GM21723 (cell line): ENCODE measurements at regions not wholly inside any gene's neighbourhood (a gene's known extent, or its start where the extent isn't known, plus 50 kb on each side); places are given as distances from the start of the nearest gene placed in this dataset.

ENCODE experiments used
- ATAC-seq: cut with Tn5 transposase; IDR thresholded peaks from one replicate; pipeline ENCODE4 v1.9.1; 2021; ENCODE audit warnings: mild to moderate bottlenecking, moderate library complexity; ENCODE audit not compliant: unreplicated experiment

- no peak for ATAC-seq
Measured at GRCh38 chr10:130455111-130455695, 319.0 kb downstream of the GLRX3 start.

- ATAC-seq = no peak
Measured at GRCh38 chr10:130455791-130456190, 319.6 kb downstream of the GLRX3 start.

GRCh38 chr10:130456616-130457015 lies 320.4 kb downstream of the GLRX3 start:
- ATAC-seq = no peak

GRCh38 chr10:130458509-130458908 lies 322.3 kb downstream of the GLRX3 start:
- no peak for ATAC-seq

- no peak for ATAC-seq
Measured at GRCh38 chr10:130459011-130459410, 322.8 kb downstream of the GLRX3 start.

- no peak for ATAC-seq
Measured at GRCh38 chr10:130459851-130460490, 323.8 kb downstream of the GLRX3 start.

GRCh38 chr10:130461631-130462030 lies 325.4 kb downstream of the GLRX3 start:
- ATAC-seq = no peak

GRCh38 chr10:130463104-130463875 lies 327.1 kb downstream of the GLRX3 start:
- no peak for ATAC-seq

- no peak for ATAC-seq
Measured at GRCh38 chr10:130463876-130464364, 327.7 kb downstream of the GLRX3 start.

GRCh38 chr10:130464426-130464825 lies 328.2 kb downstream of the GLRX3 start:
- ATAC-seq = no peak

- no peak for ATAC-seq
Measured at GRCh38 chr10:130466271-130466997, 330.2 kb downstream of the GLRX3 start.

GRCh38 chr10:130470286-130470685 lies 334.1 kb downstream of the GLRX3 start:
- ATAC-seq = no peak

GRCh38 chr10:130470973-130471372 lies 334.8 kb downstream of the GLRX3 start:
- no peak for ATAC-seq

- no peak for ATAC-seq
Measured at GRCh38 chr10:130471486-130471885, 335.3 kb downstream of the GLRX3 start.

GRCh38 chr10:130472236-130472635 lies 336.0 kb downstream of the GLRX3 start:
- ATAC-seq = no peak

GRCh38 chr10:130474591-130474990 lies 338.4 kb downstream of the GLRX3 start:
- ATAC-seq = no peak

GRCh38 chr10:130477360-130477759 lies 341.2 kb downstream of the GLRX3 start:
- no peak for ATAC-seq

GRCh38 chr10:130479146-130479545 lies 343.0 kb downstream of the GLRX3 start:
- ATAC-seq = no peak

GRCh38 chr10:130479926-130480325 lies 343.7 kb downstream of the GLRX3 start:
- ATAC-seq = no peak

- no peak for ATAC-seq
Measured at GRCh38 chr10:130480491-130480890, 344.3 kb downstream of the GLRX3 start.
